HG02840 (cell line): ENCODE measurements at regions not wholly inside any gene's neighbourhood (a gene's known extent, or its start where the extent isn't known, plus 50 kb on each side); places are given as distances from the start of the nearest gene placed in this dataset.
"Not testable (repeated sequence)": the region's sequence is repeated elsewhere in the genome, so short reads cannot be mapped to it uniquely, and the experiment has no call there.

Source experiments
- ATAC-seq: cut with Tn5 transposase; IDR thresholded peaks from one replicate; pipeline ENCODE4 v1.9.1; 2021; ENCODE audit warnings: mild to moderate bottlenecking, moderate library complexity, moderate number of reproducible peaks; ENCODE audit not compliant: unreplicated experiment, low FRiP score

GRCh38 chr13:55991666-55992065, 1149.1 kb upstream of the PRR20A start:
- no peak for ATAC-seq

DNA sequence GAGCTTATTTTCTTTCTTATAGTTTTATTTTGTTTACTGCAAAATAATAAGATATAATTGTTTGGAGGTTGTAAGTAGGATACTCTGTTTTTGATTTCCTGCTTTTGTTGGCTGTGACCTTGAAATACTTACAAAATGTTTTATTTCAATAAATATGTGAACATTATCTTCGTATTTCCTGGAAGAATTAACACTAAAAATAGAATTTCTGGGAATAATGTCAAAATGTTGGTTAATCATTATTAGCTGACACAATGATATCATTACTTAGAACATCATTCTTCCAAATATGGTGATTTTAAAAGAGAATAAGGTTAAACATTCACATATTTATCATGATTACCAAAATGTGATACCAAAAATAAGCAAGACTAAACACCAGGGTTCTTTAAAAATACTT, 1148.6 kb upstream of the PRR20A start:
- no peak for ATAC-seq

DNA sequence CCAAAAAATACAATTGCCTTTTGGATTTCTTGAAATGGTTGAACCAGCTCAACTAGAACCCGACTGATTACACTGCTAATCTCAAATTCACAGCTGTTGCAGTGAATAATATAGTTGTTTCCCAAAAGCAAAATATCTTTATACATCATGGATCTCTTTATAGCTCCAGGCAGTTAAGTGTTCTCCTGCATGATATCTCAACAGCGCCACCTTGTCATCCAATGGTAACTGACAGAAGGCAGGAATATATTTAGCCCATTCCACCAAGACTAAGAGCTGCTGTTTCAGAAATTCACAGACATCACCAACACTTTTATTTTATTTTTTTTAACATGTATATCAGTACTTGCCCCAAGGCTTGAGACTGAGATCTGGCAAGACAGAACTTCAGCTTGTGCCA, 1141.0 kb upstream of the PRR20A start:
- no peak for ATAC-seq

DNA sequence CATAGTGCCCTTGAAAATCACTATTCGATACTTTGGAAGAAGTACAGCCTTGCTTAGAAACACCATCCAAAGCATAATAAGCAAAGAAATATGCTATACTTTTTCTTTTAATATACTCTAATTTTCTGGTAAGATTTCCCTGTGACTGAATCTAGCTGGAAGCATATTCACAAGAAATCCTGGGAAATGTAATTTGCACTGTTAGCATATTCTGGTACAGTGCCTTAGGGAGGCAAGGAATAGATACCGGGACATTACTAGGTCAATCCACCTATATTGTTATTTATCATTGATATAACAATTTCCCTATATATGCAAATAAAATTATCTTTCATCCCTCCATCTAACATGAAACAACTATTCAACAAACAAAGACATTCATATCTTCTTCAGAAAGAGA, 1131.3 kb upstream of the PRR20A start:
- ATAC-seq, result no peak

DNA sequence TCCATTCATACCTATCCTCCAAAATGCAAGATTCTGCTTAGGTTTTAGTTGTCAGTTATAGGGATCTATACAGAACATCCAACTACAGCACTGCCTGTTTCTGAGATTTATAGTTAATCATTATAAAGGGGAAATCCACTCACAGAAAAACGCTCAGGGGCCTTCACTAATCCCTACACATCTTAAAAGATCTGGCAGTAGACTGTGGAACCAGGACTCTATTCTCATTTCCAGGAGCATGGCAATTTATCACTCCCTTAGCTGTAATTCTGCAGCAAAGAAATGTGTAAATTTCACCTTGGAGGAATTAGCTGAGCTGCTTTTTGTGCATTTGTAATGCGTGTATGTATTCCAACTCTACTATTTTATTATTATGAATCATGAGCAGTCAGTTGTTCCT, 1128.1 kb upstream of the PRR20A start:
- no peak for ATAC-seq

DNA sequence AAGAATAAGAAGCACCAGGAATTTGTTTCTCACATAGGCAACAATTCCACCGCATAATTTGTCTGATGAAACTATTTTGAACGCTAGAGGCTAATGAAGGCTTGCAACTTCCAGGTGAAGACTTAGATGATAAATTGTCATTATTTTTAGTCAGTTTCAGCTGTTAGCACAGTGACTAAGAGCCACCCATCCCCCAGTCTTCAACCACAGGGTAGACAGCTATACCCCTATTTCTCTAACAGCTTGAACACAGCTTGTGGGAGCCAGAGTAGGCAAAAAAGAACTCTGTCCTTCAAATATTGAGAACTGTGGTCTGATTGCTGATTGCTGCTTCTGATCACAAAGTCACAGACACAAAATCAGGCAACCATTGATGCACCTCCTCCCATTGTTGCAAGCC, 1124.8 kb upstream of the PRR20A start:
- ATAC-seq, result no peak

- ATAC-seq, result no peak
These were observed 1121.1 kb upstream of the PRR20A start for GRCh38 chr13:56019606-56020005.

DNA sequence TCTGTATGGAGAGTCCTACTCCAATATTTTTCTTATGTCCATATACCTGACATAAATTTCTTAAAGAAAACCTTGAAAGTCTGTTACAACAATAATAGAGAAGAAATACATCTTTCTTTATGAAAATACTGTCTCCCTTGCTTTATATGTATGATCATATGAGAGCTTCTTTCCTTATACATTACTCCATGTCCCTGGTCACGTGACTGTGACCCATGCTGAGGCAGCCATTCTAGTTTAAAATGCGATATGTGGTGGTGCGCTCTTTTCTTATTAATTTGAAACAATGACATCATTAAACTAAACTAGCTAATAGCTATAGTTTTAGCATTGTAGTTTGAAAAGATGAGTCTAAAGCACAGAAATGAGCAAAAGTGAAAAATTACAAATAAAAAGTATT, 1120.3 kb upstream of the PRR20A start:
- ATAC-seq, result no peak

GRCh38 chr13:56039992-56040391, 1100.7 kb upstream of the PRR20A start:
- no peak for ATAC-seq

- no peak for ATAC-seq
These were observed 1074.4 kb upstream of the PRR20A start for GRCh38 chr13:56066321-56066720.

- ATAC-seq, result no peak
These were observed 1038.1 kb upstream of the PRR20A start for GRCh38 chr13:56102641-56103040.

DNA sequence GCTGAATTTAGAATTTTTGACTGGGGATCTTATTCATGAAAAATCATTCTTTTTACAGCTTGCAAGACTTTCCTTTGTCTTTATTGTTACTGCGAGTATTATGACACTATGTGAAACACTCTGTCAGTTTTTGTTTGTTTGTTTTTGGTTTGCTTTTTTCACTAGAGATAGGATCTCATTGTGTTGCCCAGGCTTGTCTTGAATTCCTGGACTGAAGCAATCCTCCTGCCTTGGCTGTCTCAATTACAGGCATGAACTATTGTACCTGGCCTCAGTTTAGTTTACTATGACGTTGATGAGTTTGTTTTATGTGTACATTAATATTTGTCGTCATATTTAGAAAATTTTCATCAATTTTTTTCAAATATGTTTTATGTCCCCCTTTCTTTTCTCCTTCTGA, 1030.0 kb upstream of the PRR20A start:
- no peak for ATAC-seq

- ATAC-seq, result no peak
These were observed 1006.2 kb upstream of the PRR20A start for GRCh38 chr13:56134524-56134923.

DNA sequence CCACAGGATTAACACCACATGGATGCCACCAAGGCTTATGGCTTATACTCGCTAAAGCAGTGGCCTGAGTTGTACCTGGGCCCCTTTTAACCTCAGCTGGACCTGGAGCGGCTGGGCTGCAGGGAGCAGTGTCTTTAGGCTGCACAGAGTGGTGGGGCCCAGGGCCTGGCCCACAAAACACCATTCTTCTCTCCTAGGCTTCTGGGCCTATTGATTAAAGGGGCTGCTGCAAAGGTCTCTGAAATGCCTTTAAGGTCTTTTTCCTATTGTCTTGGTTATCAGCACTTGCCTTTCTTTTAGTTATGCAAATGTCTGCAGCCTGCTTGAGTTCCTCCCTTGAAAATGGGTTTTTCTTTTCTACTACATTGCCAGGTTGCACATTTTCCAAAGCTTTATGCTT, 973.9 kb upstream of the PRR20A start:
- ATAC-seq, result no peak

GRCh38 chr13:56168581-56168980, 972.1 kb upstream of the PRR20A start:
- no peak for ATAC-seq

DNA sequence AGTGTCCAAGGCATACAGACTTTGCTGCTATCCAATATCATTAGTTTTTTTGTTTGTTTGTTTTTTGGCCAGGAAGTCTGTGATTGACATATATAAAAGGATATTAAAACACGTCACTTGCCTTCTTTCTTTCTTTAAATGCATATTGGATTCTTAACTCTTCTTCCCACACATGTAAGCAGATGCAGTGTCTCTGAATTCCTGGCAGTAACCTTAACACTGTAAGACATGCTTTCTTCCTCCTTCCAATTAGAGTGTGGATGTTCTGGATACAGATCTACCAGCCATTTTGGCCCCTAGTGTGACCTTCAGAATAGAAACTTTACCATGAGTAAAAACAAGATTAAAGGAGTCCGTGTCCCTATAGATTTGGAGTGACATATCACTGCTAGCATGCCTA, 967.4 kb upstream of the PRR20A start:
- ATAC-seq, result no peak

DNA sequence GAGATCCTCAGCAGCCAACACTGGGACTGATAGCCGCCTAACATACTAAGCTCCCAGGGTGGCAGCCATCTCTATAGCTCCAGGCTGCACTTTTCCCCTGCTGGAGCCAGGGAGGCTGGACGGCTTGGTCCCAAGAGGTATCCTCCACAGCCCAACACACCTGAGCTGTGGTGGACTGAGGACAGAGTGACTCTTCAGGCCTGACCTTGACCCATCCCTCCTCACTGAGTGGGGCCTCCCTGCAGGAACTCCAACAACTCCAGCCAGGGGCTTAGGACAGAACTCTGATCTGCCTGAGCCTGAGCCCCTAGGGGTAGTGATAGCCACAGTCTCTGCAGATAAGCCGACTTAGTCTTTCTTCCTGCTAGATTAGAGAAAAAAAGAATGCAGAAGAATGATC, 958.1 kb upstream of the PRR20A start:
- ATAC-seq, result no peak

DNA sequence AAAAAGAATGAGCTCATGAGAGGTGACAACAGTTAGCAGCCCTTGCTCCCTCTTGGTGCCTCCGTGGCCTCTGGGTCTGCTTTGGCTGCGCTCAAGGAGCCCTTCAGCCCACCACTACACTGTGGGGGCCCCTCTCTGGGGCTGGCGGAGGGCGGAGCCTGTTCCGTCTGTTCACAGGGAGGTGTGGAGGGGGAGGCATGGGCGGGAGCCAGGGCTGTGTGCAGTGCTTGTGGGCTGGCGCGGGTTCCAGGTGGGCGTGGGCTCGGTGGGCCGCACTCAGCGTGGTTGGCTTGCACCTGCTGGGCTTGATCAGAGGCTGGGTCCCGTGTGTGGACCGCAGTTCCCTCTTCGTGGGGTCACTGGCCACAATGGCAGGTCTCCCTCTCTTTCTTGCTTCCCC, 953.4 kb upstream of the PRR20A start:
- ATAC-seq, result no peak

GRCh38 chr13:56188582-56188981, 952.1 kb upstream of the PRR20A start:
- ATAC-seq, result not testable (repeated sequence)

DNA sequence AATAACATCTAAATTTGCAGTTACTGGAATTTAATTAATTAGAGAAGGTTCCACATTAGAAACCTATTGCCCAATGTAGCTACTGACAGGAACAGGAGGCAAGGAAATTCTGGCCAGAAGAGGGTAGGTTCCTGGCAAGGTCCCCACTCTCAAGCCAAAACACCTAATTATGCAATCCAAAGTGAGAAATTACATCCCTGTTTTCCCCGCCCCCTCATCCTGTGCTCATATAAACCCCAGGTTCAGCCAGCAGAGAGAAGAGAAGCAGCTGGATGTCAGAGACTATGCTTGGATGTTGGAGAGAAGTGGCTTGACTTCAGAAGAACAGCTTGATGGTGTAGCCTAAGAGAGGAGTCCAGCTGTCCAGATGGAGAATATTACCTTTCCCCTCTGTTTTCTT, 951.3 kb upstream of the PRR20A start:
- no peak for ATAC-seq

- no peak for ATAC-seq
These were observed 950.7 kb upstream of the PRR20A start for GRCh38 chr13:56189978-56190377.

DNA sequence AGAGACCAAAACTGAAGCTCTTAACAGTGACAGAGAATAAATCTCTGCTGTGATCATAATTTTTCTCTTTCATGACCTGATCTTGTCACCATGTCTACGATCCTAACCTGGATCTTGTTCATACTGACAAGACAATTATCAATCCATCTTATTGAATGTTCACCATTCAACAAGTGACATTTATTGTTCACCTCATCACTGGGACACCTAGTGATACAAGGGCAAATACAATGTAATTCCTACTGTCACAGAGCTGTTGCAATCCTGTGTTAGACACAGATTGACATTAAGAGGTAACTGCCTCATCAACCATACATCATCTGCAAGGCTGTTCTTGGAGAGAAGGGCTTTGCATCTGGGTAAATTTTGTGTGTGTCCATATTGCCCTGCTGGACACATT, 942.4 kb upstream of the PRR20A start:
- ATAC-seq, result no peak

DNA sequence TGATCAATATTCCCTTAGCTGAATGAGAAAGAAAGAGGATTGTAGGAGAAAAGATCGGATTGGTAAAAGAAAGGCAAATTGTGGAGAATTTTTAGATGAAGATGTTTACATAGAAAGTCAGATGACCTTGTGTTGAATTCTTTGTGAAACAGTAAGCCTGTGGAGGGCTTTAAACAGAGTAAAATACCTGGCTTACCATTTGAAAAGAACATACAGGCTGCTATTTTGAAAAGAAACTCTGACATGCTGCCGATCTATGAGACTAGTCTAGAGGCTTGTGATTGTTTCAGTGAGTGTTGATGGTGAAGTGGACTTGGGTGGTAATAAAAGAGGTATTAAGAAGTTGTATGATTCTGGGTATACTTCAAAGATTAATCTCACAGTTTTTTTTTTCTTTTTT, 938.9 kb upstream of the PRR20A start:
- ATAC-seq, result no peak

GRCh38 chr13:56216221-56216620, 924.5 kb upstream of the PRR20A start:
- ATAC-seq, result no peak
